ENCODE measurements at regions not wholly inside any gene's neighbourhood (a gene's known extent, or its start where the extent isn't known, plus 50 kb on each side); places are given as distances from the start of the nearest gene placed in this dataset.

DNA sequence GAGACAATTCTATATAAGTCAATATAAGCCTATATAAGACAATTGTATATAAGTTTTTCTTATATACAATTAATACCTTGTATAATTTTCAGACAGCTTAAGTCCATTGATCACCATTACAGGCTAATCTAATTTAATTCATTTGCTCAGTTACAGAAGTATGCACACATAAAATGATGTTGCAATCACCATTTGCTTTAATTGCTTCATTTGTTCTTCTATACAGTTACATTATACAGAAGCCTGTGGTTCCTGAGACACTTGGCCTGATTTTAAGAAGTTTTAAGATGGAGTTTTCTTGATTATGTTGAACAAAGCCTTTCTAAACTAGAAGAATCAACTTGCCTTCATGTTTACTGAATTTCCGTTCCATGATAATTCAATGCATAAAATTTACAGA, 314.6 kb upstream of the PDE3A start:
- TF ChIP-seq, protein P1, sequence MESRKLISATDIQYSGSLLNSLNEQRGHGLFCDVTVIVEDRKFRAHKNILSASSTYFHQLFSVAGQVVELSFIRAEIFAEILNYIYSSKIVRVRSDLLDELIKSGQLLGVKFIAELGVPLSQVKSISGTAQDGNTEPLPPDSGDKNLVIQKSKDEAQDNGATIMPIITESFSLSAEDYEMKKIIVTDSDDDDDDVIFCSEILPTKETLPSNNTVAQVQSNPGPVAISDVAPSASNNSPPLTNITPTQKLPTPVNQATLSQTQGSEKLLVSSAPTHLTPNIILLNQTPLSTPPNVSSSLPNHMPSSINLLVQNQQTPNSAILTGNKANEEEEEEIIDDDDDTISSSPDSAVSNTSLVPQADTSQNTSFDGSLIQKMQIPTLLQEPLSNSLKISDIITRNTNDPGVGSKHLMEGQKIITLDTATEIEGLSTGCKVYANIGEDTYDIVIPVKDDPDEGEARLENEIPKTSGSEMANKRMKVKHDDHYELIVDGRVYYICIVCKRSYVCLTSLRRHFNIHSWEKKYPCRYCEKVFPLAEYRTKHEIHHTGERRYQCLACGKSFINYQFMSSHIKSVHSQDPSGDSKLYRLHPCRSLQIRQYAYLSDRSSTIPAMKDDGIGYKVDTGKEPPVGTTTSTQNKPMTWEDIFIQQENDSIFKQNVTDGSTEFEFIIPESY (IDR thresholded peaks at IDR 0.05; ENCODE audit: extremely low read depth, insufficient replicate concordance, low read length), result no peak
- TF ChIP-seq, protein P2, sequence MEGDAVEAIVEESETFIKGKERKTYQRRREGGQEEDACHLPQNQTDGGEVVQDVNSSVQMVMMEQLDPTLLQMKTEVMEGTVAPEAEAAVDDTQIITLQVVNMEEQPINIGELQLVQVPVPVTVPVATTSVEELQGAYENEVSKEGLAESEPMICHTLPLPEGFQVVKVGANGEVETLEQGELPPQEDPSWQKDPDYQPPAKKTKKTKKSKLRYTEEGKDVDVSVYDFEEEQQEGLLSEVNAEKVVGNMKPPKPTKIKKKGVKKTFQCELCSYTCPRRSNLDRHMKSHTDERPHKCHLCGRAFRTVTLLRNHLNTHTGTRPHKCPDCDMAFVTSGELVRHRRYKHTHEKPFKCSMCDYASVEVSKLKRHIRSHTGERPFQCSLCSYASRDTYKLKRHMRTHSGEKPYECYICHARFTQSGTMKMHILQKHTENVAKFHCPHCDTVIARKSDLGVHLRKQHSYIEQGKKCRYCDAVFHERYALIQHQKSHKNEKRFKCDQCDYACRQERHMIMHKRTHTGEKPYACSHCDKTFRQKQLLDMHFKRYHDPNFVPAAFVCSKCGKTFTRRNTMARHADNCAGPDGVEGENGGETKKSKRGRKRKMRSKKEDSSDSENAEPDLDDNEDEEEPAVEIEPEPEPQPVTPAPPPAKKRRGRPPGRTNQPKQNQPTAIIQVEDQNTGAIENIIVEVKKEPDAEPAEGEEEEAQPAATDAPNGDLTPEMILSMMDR (IDR thresholded peaks at IDR 0.05 in 2 of 3, conservative IDR thresholded peaks at IDR 0.05 in 1 of 3; ENCODE audit: borderline replicate concordance in 1 of 3, insufficient read depth in 1 of 3, low read depth in 2 of 3, low read length in 2 of 3), result no peak
